ENCODE measurements at regions not wholly inside any gene's neighbourhood (a gene's known extent, or its start where the extent isn't known, plus 50 kb on each side); places are given as distances from the start of the nearest gene placed in this dataset.

DNA sequence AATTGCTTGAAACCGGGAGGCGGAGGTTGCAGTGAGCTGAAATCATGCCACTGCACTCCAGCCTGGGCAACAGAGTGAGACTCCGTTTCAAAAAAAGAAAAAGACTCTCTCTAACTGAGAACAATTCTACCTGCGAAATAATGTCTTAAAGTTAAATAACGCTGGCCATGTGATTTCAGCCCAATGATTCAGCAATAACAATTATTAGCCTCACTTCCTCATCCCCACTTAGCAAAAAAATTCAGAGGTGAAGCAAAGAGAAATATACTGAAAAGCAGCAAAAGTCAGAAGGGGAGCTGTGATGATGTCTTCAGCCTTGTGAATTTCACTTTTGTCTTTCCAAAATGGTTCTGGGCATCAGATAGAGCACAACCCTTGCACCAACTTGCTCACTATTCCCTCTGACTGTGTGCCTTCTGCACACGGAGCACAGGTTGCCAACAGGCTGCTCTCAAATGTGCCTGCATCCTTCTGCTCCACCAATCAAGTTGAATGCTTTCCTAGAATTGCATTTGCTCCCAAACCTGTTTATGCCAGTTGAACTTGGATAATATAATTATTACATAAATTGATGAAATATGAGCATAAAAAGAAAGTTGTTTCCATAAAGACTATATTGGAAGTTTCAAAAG lies 79.8 kb upstream of the IPO9 start:
- TF ChIP-seq CTCF (IDR thresholded peaks at IDR 0.05), result no peak
- TF ChIP-seq POLR2A (IDR thresholded peaks at IDR 0.05), result no peak

All from right lobe of liver (tissue), 4 donors.